ENCODE measurements at regions not wholly inside any gene's neighbourhood (a gene's known extent, or its start where the extent isn't known, plus 50 kb on each side); places are given as distances from the start of the nearest gene placed in this dataset.

GRCh38 chr11:10376061-10376460 is 71.2 kb downstream of the ADM start:
- peak overlapping the region in 2 of 4 donors; percentile 74 to 77 for H3K27ac ChIP-seq

GRCh38 chr11:10377183-10377582 is 72.3 kb downstream of the ADM start:
- Histone ChIP-seq H3K9me3 (no peaks in the 10 kb centered on the region), H3K36me3 (no peaks in the 10 kb centered on the region), H3K27me3 (no peaks in the 10 kb centered on the region), H3K27ac (peak overlapping the region in 1 of 4 donors; percentile 58), H3K4me3 (no peak overlapping the region), H3K4me1 (peaks cover 0 to 86% (median 22%) of the 10 kb centered on the region in 4 donors)
- DNase-seq (ENCODE audit: low spot score in 2 of 2) = no peak
- no peak for TF ChIP-seq CTCF (IDR thresholded peaks at IDR 0.05)
- no peak for TF ChIP-seq EP300 (IDR thresholded peaks at IDR 0.05)

More at GRCh38 chr11:10376061-10376460, 71.2 kb downstream of the ADM start:
- Histone ChIP-seq H3K4me1 (peaks cover 0 to 83% (median 22%) of the 10 kb centered on the region in 4 donors), H3K4me3 (no peak overlapping the region), H3K36me3 (no peaks in the 10 kb centered on the region), H3K9me3 (no peaks in the 10 kb centered on the region), H3K27me3 (no peaks in the 10 kb centered on the region)
- DNase-seq (ENCODE audit: low spot score in 2 of 2) = no peak
- WGBS, 2 donors = 47 to 63% methylated on average over 6 of the region's 6 CpGs
- TF ChIP-seq POLR2A (IDR thresholded peaks at IDR 0.05) (no peak), EP300 (IDR thresholded peaks at IDR 0.05) (no peak)

GRCh38 chr11:10378362-10378761 is 73.5 kb downstream of the ADM start:
- WGBS, 2 donors = 88 to 96% methylated on average over 4 of the region's 4 CpGs
- H3K9me3 ChIP-seq = no peaks in the 10 kb centered on the region
- peaks cover 0 to 78% (median 22%) of the 10 kb centered on the region in 4 donors for H3K4me1 ChIP-seq
- H3K27me3 ChIP-seq = no peaks in the 10 kb centered on the region
- no peak overlapping the region for H3K4me3 ChIP-seq
- H3K36me3 ChIP-seq = no peaks in the 10 kb centered on the region
- peak overlapping the region in 2 of 4 donors; percentile 77 to 83 for H3K27ac ChIP-seq
- DNase-seq (ENCODE audit: low spot score in 2 of 2) = peak in 1 of 2 donors; percentile 2
- TF ChIP-seq EP300 (IDR thresholded peaks at IDR 0.05) = no peak
- TF ChIP-seq POLR2A (IDR thresholded peaks at IDR 0.05) = no peak
- no peak for TF ChIP-seq CTCF (IDR thresholded peaks at IDR 0.05)

- H3K27ac ChIP-seq = peak overlapping the region in 3 of 4 donors; percentile 37 to 83 (median 77)
- H3K4me3 ChIP-seq = no peak overlapping the region
- no peaks in the 10 kb centered on the region for H3K27me3 ChIP-seq
- peak in 1 of 2 donors; percentile 33 for DNase-seq (ENCODE audit: low spot score in 2 of 2)
- no peaks in the 10 kb centered on the region for H3K9me3 ChIP-seq
- TF ChIP-seq POLR2A (IDR thresholded peaks at IDR 0.05) (no peak), EP300 (IDR thresholded peaks at IDR 0.05) (no peak), CTCF (IDR thresholded peaks at IDR 0.05) (no peak)
- peaks cover 0 to 73% (median 22%) of the 10 kb centered on the region in 4 donors for H3K4me1 ChIP-seq
- WGBS, 2 donors = 28 to 39% methylated on average over 1 of the region's 1 CpG
- H3K36me3 ChIP-seq = no peaks in the 10 kb centered on the region
These were observed 74.1 kb downstream of the ADM start for GRCh38 chr11:10379022-10379421.

- WGBS, 2 donors = 13 to 41% methylated on average over 1 of the region's 1 CpG
- Histone ChIP-seq H3K4me1 (peaks cover 0 to 69% (median 22%) of the 10 kb centered on the region in 4 donors), H3K27ac (peak overlapping the region in 3 of 4 donors; percentile 37 to 83 (median 77)), H3K4me3 (no peak overlapping the region), H3K9me3 (no peaks in the 10 kb centered on the region), H3K36me3 (no peaks in the 10 kb centered on the region), H3K27me3 (no peaks in the 10 kb centered on the region)
- TF ChIP-seq CTCF (IDR thresholded peaks at IDR 0.05) = no peak
- TF ChIP-seq EP300 (IDR thresholded peaks at IDR 0.05) = peak in 1 of 2 donors; percentile 59
- TF ChIP-seq POLR2A (IDR thresholded peaks at IDR 0.05) = no peak
- no peak for DNase-seq (ENCODE audit: low spot score in 2 of 2)
These were observed 74.6 kb downstream of the ADM start for GRCh38 chr11:10379426-10379825.

All from tibial nerve (tissue), 4 donors.